OCI-LY3 (cell line): ENCODE measurements at regions not wholly inside any gene's neighbourhood (a gene's known extent, or its start where the extent isn't known, plus 50 kb on each side); places are given as distances from the start of the nearest gene placed in this dataset.

Source experiments
- H2AFZ ChIP-seq: fragments of 200-600, 300-600 bp; shearing (Covaris generic); 2 replicates; pipeline ENCODE4 v1.6.0; 2014; ENCODE audit warnings: antibody characterized with exemption, low read depth, low read length
- H3K27ac ChIP-seq: fragments of 200-600, 300-600 bp; sonication (generic); 2 replicates; pipeline ENCODE4 v1.5.1; 2014; ENCODE audit warnings: mild to moderate bottlenecking, low read length, moderate library complexity, mixed read lengths
- H3K27me3 ChIP-seq: fragments of 200-600, 300-600 bp; sonication (generic); 2 replicates; pipeline ENCODE4 v1.6.1; 2014; ENCODE audit warnings: low read depth, low read length, mixed read lengths
- H3K36me3 ChIP-seq: fragments of 200-600, 300-600 bp; sonication (generic); replicated peaks from 2 replicates; pipeline ENCODE3; 2014; ENCODE audit warnings: low read depth, low read length, mixed read lengths
- H3K4me1 ChIP-seq: fragments of 300-600, 200-600 bp; sonication (generic); 2 replicates; pipeline ENCODE4 v1.6.1; 2014; ENCODE audit warnings: low read length, mixed read lengths
- H3K4me2 ChIP-seq: fragments of 200-600, 300-600 bp; sonication (generic); 2 replicates; pipeline ENCODE4 v1.6.1; 2014; ENCODE audit warnings: low read length, mixed read lengths
- H3K4me3 ChIP-seq: fragments of 300-600, 200-600 bp; sonication (generic); 2 replicates; pipeline ENCODE4 v1.5.1; 2014; ENCODE audit warnings: antibody characterized with exemption, mild to moderate bottlenecking, low read length, moderate library complexity
- H3K79me2 ChIP-seq: fragments of 300-600, 200-600 bp; shearing (Covaris generic); 2 replicates; pipeline ENCODE4 v1.6.1; 2014; ENCODE audit warnings: mild to moderate bottlenecking, low read length, mixed read lengths
- H3K9ac ChIP-seq: fragments of 300-600, 200-600 bp; shearing (Covaris generic); 2 replicates; pipeline ENCODE4 v1.6.0; 2014; ENCODE audit warnings: mild to moderate bottlenecking, low read length, moderate library complexity
- H3K9me3 ChIP-seq: fragments of 200-600, 300-600 bp; shearing (Covaris generic); 2 replicates; pipeline ENCODE4 v1.6.1; 2014; ENCODE audit warnings: low read length, mixed read lengths; ENCODE audit not compliant: insufficient read depth
- H4K20me1 ChIP-seq: fragments of 200-600, 300-600 bp; sonication (generic); 2 replicates; pipeline ENCODE4 v1.6.1; 2016; ENCODE audit warnings: low read length, mixed read lengths; ENCODE audit not compliant: insufficient read depth
- EZH2phosphoT487 ChIP-seq: fragments of 200-600 bp; shearing (Covaris generic); IDR thresholded peaks from 2 replicates; pipeline ENCODE4 v1.6.1; 2018; ENCODE audit warnings: antibody characterized with exemption, mixed run types, low read depth
- TF ChIP-seq, protein P1 (sequence below): fragments of 200-600, 300-600 bp; sonication (generic); IDR thresholded peaks from 2 replicates; pipeline ENCODE4 v1.5.1; 2014; ENCODE audit warnings: antibody characterized with exemption, low read length, low read depth

- H3K36me3 ChIP-seq, result no peaks in the 10 kb centered on the region
- no peak overlapping the region for H3K4me3 ChIP-seq
- H3K9me3 ChIP-seq, result no peaks in the 10 kb centered on the region
- no peaks in the 10 kb centered on the region for H4K20me1 ChIP-seq
- H3K4me1 ChIP-seq, result no peaks in the 10 kb centered on the region
- TF ChIP-seq, protein P1, sequence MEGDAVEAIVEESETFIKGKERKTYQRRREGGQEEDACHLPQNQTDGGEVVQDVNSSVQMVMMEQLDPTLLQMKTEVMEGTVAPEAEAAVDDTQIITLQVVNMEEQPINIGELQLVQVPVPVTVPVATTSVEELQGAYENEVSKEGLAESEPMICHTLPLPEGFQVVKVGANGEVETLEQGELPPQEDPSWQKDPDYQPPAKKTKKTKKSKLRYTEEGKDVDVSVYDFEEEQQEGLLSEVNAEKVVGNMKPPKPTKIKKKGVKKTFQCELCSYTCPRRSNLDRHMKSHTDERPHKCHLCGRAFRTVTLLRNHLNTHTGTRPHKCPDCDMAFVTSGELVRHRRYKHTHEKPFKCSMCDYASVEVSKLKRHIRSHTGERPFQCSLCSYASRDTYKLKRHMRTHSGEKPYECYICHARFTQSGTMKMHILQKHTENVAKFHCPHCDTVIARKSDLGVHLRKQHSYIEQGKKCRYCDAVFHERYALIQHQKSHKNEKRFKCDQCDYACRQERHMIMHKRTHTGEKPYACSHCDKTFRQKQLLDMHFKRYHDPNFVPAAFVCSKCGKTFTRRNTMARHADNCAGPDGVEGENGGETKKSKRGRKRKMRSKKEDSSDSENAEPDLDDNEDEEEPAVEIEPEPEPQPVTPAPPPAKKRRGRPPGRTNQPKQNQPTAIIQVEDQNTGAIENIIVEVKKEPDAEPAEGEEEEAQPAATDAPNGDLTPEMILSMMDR, result no peak
- TF ChIP-seq EZH2phosphoT487, result no peak
- no peaks in the 10 kb centered on the region for H3K79me2 ChIP-seq
- H3K4me2 ChIP-seq, result no peak overlapping the region
- H3K27me3 ChIP-seq, result no peaks in the 10 kb centered on the region
- H3K27ac ChIP-seq, result no peak overlapping the region
- H2AFZ ChIP-seq, result no peak overlapping the region
- no peak overlapping the region for H3K9ac ChIP-seq
Observed at GRCh38 chr1:118744420-118744819, 243.7 kb downstream of the TBX15 start.

DNA sequence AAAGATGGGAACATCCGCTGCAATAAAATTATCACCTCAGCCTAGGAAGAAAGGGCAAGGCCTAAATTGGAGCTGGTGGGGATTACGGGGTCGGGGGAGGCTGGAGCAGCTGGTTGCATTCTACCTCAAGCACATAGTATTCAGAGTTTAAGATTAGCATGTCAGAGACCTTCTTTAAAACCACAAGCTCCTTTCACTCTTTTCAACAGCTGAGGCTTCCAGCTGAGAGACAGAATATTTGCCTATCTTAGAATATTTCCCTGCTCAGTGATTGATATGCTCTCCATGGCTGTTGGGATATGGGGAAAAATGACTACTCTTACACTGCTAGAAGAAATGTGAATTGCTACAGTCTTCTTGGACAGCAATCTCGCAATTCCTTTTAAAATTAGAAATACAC, 248.6 kb downstream of the TBX15 start:
- TF ChIP-seq, protein P1, result no peak
- no peak for TF ChIP-seq EZH2phosphoT487
- no peak overlapping the region for H3K9ac ChIP-seq
- no peak overlapping the region for H3K4me2 ChIP-seq
- no peaks in the 10 kb centered on the region for H3K4me1 ChIP-seq
- H3K27me3 ChIP-seq, result no peaks in the 10 kb centered on the region
- H4K20me1 ChIP-seq, result no peaks in the 10 kb centered on the region
- no peak overlapping the region for H3K4me3 ChIP-seq
- no peaks in the 10 kb centered on the region for H3K36me3 ChIP-seq
- no peaks in the 10 kb centered on the region for H3K79me2 ChIP-seq
- H2AFZ ChIP-seq, result no peak overlapping the region
- H3K27ac ChIP-seq, result no peak overlapping the region
- no peaks in the 10 kb centered on the region for H3K9me3 ChIP-seq

DNA sequence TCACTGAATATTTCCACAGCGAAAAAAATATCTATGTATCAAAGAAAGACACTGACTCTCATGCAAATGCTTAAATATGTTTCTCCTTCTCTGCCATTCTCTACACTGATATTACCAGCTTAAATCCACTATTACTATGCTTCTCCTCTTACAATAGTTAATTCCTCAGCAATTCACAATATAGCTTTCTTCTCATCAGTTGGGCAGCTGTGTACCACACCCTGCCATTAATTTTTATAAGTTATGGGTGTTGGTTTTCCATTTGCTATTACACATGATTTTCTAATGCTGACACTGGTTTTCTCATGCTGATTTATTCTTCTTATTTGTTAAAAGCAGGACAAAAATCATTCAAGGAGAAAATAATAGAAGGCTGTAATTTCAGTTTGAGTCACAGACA, 251.8 kb downstream of the TBX15 start:
- no peak overlapping the region for H2AFZ ChIP-seq
- no peaks in the 10 kb centered on the region for H3K4me1 ChIP-seq
- no peak overlapping the region for H3K4me3 ChIP-seq
- no peak overlapping the region for H3K4me2 ChIP-seq
- H3K79me2 ChIP-seq, result no peaks in the 10 kb centered on the region
- H3K36me3 ChIP-seq, result no peaks in the 10 kb centered on the region
- H3K27ac ChIP-seq, result no peak overlapping the region
- TF ChIP-seq, protein P1, result no peak
- no peak for TF ChIP-seq EZH2phosphoT487
- H3K9me3 ChIP-seq, result no peaks in the 10 kb centered on the region
- H3K9ac ChIP-seq, result no peak overlapping the region
- H3K27me3 ChIP-seq, result no peaks in the 10 kb centered on the region
- H4K20me1 ChIP-seq, result no peaks in the 10 kb centered on the region

DNA sequence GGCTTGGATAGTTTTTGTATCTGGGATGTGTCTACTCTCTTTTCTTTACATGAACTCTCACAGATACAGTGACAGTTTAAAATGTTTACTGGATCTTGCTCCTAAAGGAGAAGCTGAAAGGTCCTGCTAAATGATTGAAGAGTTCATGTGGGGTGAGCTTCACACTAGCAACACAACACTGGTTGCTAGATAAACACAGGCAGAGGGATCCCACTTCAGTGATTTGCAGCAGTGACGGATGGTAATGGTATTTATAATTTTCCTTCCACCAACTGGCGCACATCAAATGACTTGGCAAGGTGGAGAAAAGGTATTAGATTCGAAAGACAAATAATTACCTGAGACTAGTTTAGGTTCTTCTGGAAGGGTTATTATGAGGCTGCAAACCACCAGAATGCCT, 270.2 kb downstream of the TBX15 start:
- no peaks in the 10 kb centered on the region for H3K4me1 ChIP-seq
- no peaks in the 10 kb centered on the region for H3K9me3 ChIP-seq
- no peak for TF ChIP-seq EZH2phosphoT487
- TF ChIP-seq, protein P1, result no peak
- H3K79me2 ChIP-seq, result no peaks in the 10 kb centered on the region
- H3K36me3 ChIP-seq, result no peaks in the 10 kb centered on the region
- H3K4me2 ChIP-seq, result no peak overlapping the region
- H3K27me3 ChIP-seq, result no peaks in the 10 kb centered on the region
- no peak overlapping the region for H3K27ac ChIP-seq
- no peak overlapping the region for H3K4me3 ChIP-seq
- no peak overlapping the region for H3K9ac ChIP-seq
- H2AFZ ChIP-seq, result no peak overlapping the region
- no peaks in the 10 kb centered on the region for H4K20me1 ChIP-seq
